Cardiac muscle cell (in vitro differentiated cells and primary cell): ENCODE measurements at regions not wholly inside any gene's neighbourhood (a gene's known extent, or its start where the extent isn't known, plus 50 kb on each side); places are given as distances from the start of the nearest gene placed in this dataset.

Source experiments
- DNase-seq, 2 donors: peaks; one replicate each; pipeline versions ENCODE4 v3.0.0 to v3.0.0-alpha.2; 2010 to 2017; ENCODE audit warnings: low read depth in 1 of 2, low spot score in 1 of 2
- H3K27ac ChIP-seq: fragments of 200-600 bp; sonication (generic); 2 replicates; pipeline ENCODE4 v1.5.1; 2016
- H3K27me3 ChIP-seq: fragments of 200-600 bp; sonication (generic); 2 replicates; pipeline ENCODE4 v1.6.0; 2016; ENCODE audit warnings: control low read depth
- H3K36me3 ChIP-seq: fragments of 200-600 bp; sonication (generic); 2 replicates; pipeline ENCODE4 v1.5.1; 2016; ENCODE audit warnings: control low read depth
- H3K4me1 ChIP-seq: fragments of 200-600 bp; sonication (generic); 2 replicates; pipeline ENCODE4 v1.8.1; 2017; ENCODE audit warnings: low read depth, mild to moderate bottlenecking, mixed run types
- H3K4me3 ChIP-seq: fragments of 200-600 bp; sonication (generic); 2 replicates; pipeline ENCODE4 v1.5.1; 2016; ENCODE audit warnings: mild to moderate bottlenecking
- H3K9me3 ChIP-seq: fragments of 200-600 bp; sonication (generic); 2 replicates; pipeline ENCODE4 v1.5.1; 2017; ENCODE audit warnings: low read depth, mild to moderate bottlenecking, control low read depth
- TF ChIP-seq, protein P1 (sequence below): IDR thresholded peaks from 2 replicates; pipeline ENCODE4 v1.5.1; 2012; ENCODE audit warnings: low read depth, mild to moderate bottlenecking, low read length

DNA sequence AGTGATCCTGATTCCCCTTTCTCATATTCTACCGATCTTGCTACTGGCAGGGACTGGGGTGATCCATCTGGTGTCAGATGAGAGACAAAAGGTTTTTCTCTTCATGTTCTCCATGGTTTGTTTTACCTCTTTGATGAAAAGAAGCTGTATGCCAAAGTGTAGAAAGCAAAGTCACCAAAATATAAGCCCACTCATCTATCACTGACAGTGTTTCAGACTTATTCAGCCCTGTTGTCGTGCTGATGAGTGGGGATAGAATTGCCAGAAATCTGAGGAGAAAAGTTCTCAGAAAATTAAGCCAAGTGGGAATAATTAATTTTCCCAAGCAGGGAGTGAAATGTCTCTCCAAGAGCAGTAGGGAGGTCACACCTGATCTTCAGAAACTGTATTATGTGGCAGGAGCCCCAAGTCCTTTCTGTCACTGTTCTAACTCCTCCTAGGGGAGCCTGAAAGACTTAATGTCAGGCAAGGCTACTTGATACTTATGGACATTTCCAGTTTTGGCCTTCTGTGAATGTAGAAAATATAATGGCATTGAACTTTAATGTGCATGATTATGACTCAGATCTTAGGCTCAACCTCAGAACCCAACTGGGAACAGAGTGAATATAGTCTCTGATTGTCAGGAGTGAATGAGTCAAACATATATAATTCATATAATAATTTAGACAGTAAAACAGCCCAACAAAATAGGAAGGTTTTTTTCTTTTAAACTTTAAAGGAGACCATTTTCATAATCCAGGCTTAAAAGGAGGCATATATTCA lies 298.1 kb downstream of the ANKRD50 start:
- H3K27ac ChIP-seq, result no peak overlapping the region
- DNase-seq, result peak in 1 of 2 donors; percentile 6
- TF ChIP-seq, protein P1, sequence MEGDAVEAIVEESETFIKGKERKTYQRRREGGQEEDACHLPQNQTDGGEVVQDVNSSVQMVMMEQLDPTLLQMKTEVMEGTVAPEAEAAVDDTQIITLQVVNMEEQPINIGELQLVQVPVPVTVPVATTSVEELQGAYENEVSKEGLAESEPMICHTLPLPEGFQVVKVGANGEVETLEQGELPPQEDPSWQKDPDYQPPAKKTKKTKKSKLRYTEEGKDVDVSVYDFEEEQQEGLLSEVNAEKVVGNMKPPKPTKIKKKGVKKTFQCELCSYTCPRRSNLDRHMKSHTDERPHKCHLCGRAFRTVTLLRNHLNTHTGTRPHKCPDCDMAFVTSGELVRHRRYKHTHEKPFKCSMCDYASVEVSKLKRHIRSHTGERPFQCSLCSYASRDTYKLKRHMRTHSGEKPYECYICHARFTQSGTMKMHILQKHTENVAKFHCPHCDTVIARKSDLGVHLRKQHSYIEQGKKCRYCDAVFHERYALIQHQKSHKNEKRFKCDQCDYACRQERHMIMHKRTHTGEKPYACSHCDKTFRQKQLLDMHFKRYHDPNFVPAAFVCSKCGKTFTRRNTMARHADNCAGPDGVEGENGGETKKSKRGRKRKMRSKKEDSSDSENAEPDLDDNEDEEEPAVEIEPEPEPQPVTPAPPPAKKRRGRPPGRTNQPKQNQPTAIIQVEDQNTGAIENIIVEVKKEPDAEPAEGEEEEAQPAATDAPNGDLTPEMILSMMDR, result no peak
- H3K4me3 ChIP-seq, result no peak overlapping the region
- H3K27me3 ChIP-seq, result no peaks in the 10 kb centered on the region
- no peaks in the 10 kb centered on the region for H3K4me1 ChIP-seq
- no peaks in the 10 kb centered on the region for H3K36me3 ChIP-seq
- H3K9me3 ChIP-seq, result no peaks in the 10 kb centered on the region

DNA sequence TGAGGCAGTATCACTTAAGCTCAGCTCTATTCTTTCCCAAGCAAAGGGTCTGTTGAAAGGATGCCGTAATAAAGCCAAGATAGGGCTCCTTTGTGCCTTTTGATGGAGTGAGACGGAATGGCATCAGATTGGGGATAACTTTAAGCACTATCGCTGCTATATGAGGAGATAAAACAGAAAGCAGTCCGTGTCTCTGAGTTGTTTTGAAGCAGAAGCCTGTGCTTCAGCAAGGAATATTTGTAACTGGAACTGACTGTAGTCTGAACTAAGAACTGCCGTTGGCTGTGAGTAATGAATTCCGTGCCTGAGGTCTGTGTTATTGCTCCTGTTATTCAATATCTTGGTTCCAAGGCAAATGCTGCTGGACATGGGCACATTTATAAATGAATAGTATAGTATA lies 297.4 kb downstream of the ANKRD50 start:
- TF ChIP-seq, protein P1, result no peak
- Histone ChIP-seq H3K36me3 (no peaks in the 10 kb centered on the region), H3K27me3 (no peaks in the 10 kb centered on the region), H3K4me3 (no peak overlapping the region), H3K27ac (no peak overlapping the region), H3K4me1 (no peaks in the 10 kb centered on the region), H3K9me3 (no peaks in the 10 kb centered on the region)
- peak in 1 of 2 donors; percentile 49 for DNase-seq

DNA sequence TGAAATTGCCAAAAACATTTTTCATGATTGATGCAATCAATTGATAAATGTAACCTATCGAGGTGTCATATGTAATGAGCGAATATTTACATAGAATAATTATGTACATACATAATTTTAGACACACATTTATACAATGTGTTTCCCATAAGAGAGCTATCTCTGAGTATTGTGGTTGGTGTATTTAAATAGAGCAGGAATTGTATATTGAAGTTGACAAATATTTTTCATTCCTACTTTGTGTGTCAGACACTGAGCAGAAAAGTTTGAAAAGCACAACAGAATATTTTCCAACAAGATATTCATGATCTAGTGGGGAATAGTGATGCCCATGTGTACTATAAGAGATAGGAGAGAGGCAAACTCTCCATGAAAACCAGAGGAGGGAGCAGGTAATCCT lies 295.2 kb downstream of the ANKRD50 start:
- no peaks in the 10 kb centered on the region for H3K36me3 ChIP-seq
- H3K27me3 ChIP-seq, result no peaks in the 10 kb centered on the region
- no peaks in the 10 kb centered on the region for H3K4me1 ChIP-seq
- no peak overlapping the region for H3K27ac ChIP-seq
- no peaks in the 10 kb centered on the region for H3K9me3 ChIP-seq
- no peak overlapping the region for H3K4me3 ChIP-seq
- no peak for DNase-seq
- TF ChIP-seq, protein P1, result no peak

DNA sequence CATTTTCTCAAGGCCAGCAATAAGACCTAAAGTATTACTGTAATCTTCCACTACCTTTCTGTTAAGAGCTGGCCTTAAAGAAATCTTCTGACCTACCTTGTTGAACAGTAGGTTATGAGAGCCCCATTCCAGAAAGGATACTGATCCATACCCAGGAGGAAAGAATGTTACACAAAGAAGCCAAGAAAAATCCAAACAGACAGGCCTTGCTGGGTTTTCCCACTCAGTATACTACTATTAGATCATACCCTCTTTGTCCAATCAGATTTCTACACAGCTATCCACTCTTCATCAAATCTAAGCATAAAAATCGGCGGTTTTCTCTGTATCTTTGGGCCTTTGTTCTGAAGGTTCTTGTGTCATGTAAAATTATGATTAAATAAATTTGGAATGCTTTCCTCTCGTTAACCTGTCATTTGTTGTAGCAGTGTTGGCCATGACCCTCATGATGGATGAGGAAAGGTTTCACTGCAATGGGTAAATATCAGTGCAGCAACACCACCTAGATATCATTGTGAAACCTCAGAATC lies 292.3 kb downstream of the ANKRD50 start:
- TF ChIP-seq, protein P1, result no peak
- DNase-seq, result no peak
- no peaks in the 10 kb centered on the region for H3K36me3 ChIP-seq

DNA sequence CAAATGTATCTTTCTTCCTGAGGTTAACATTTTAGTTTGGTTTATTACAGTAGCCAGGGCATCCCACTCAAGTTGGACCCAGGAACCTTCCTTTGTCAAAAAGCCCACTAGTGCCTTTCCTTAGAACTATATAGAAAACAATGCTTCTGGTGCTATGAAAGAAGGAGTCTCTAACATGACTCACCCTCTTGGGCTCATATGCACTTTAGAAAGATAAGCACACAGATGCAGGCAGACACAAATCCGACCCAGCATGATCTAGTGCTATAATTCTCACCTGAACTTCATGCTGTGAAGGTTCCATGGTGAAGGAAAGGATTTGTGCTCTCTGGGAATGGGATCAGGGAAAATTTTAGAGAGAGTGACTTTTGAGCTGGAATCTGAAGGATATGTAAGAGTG lies 289.4 kb downstream of the ANKRD50 start:
- Histone ChIP-seq H3K36me3 (no peaks in the 10 kb centered on the region), H3K4me1 (no peaks in the 10 kb centered on the region), H3K27me3 (no peaks in the 10 kb centered on the region), H3K4me3 (no peak overlapping the region), H3K27ac (no peak overlapping the region), H3K9me3 (no peaks in the 10 kb centered on the region)
- peak in 1 of 2 donors; percentile 52 for DNase-seq
- TF ChIP-seq, protein P1, result no peak

More for the DNA sequence above, 292.3 kb downstream of the ANKRD50 start:
- H3K9me3 ChIP-seq, result no peaks in the 10 kb centered on the region
- H3K4me3 ChIP-seq, result no peak overlapping the region
- no peaks in the 10 kb centered on the region for H3K4me1 ChIP-seq
- H3K27me3 ChIP-seq, result no peaks in the 10 kb centered on the region
- no peak overlapping the region for H3K27ac ChIP-seq
